ENCODE measurements at regions not wholly inside any gene's neighbourhood (a gene's known extent, or its start where the extent isn't known, plus 50 kb on each side); places are given as distances from the start of the nearest gene placed in this dataset.
"Not testable (repeated sequence)": the region's sequence is repeated elsewhere in the genome, so short reads cannot be mapped to it uniquely, and the experiment has no call there.

GRCh38 chr2:117360586-117360985 is 453.9 kb upstream of the DDX18 start:
- DNase-seq (no peak), ATAC-seq (ENCODE audit: low FRiP score) (no peak)
- H3K27me3 ChIP-seq (ENCODE audit: control insufficient read depth in 1 of 2, insufficient read depth in 2 of 2, low read length in 1 of 2), result no peaks in the 10 kb centered on the region
- intact Hi-C loops (cut with DNase I), result no loop called here
- no peak overlapping the region for H3K27ac ChIP-seq (ENCODE audit: low read depth in 1 of 2, low read length in 2 of 2)
- peaks cover 2% of the 10 kb centered on the region for H3K9me3 ChIP-seq (ENCODE audit: control insufficient read depth, low read length)
- H3K4me1 ChIP-seq (ENCODE audit: control insufficient read depth in 1 of 2, insufficient read depth in 2 of 2, low read length in 2 of 2), result no peaks in the 10 kb centered on the region
- H3K36me3 ChIP-seq (ENCODE audit: control insufficient read depth in 1 of 2, insufficient read depth in 2 of 2, low read length in 1 of 2), result no peaks in the 10 kb centered on the region
- H3K4me3 ChIP-seq (ENCODE audit: low read length in 2 of 2), result no peak overlapping the region
- WGBS, 2 donors, result 85 to 89% methylated on average over 2 of the region's 2 CpGs

- ATAC-seq (ENCODE audit: low FRiP score) (no peak), DNase-seq (no peak)
- intact Hi-C loops (cut with DNase I), result no loop called here
- H3K4me3 ChIP-seq (ENCODE audit: low read length in 2 of 2), result no peak overlapping the region
- no peaks in the 10 kb centered on the region for H3K9me3 ChIP-seq (ENCODE audit: control insufficient read depth, low read length)
- WGBS, 2 donors, result 57 to 59% methylated on average over 4 of the region's 4 CpGs
- H3K27ac ChIP-seq (ENCODE audit: low read depth in 1 of 2, low read length in 2 of 2), result no peak overlapping the region
- no peaks in the 10 kb centered on the region for H3K4me1 ChIP-seq (ENCODE audit: control insufficient read depth in 1 of 2, insufficient read depth in 2 of 2, low read length in 2 of 2)
- no peaks in the 10 kb centered on the region for H3K27me3 ChIP-seq (ENCODE audit: control insufficient read depth in 1 of 2, insufficient read depth in 2 of 2, low read length in 1 of 2)
- H3K36me3 ChIP-seq (ENCODE audit: control insufficient read depth in 1 of 2, insufficient read depth in 2 of 2, low read length in 1 of 2), result no peaks in the 10 kb centered on the region
Measured at GRCh38 chr2:117378653-117379052, 435.8 kb upstream of the DDX18 start.

GRCh38 chr2:117379928-117380327 is 434.6 kb upstream of the DDX18 start:
- DNase-seq (no peak), ATAC-seq (ENCODE audit: low FRiP score) (no peak)
- no peak overlapping the region for H3K27ac ChIP-seq (ENCODE audit: low read depth in 1 of 2, low read length in 2 of 2)
- no peaks in the 10 kb centered on the region for H3K36me3 ChIP-seq (ENCODE audit: control insufficient read depth in 1 of 2, insufficient read depth in 2 of 2, low read length in 1 of 2)
- H3K27me3 ChIP-seq (ENCODE audit: control insufficient read depth in 1 of 2, insufficient read depth in 2 of 2, low read length in 1 of 2), result no peaks in the 10 kb centered on the region
- no peaks in the 10 kb centered on the region for H3K4me1 ChIP-seq (ENCODE audit: control insufficient read depth in 1 of 2, insufficient read depth in 2 of 2, low read length in 2 of 2)
- intact Hi-C loops (cut with DNase I), result no loop called here
- H3K4me3 ChIP-seq (ENCODE audit: low read length in 2 of 2), result no peak overlapping the region
- 78 to 81% methylated on average over 4 of the region's 4 CpGs for whole genome bisulfite sequencing, 2 donors
- no peaks in the 10 kb centered on the region for H3K9me3 ChIP-seq (ENCODE audit: control insufficient read depth, low read length)

- 94 to 96% methylated on average over 12 of the region's 12 CpGs for WGBS, 2 donors
- H3K27ac ChIP-seq (ENCODE audit: low read depth in 1 of 2, low read length in 2 of 2); H3K36me3 ChIP-seq (ENCODE audit: control insufficient read depth in 1 of 2, insufficient read depth in 2 of 2, low read length in 1 of 2); H3K4me3 ChIP-seq (ENCODE audit: low read length in 2 of 2); ATAC-seq (ENCODE audit: low FRiP score); H3K27me3 ChIP-seq (ENCODE audit: control insufficient read depth in 1 of 2, insufficient read depth in 2 of 2, low read length in 1 of 2); intact Hi-C loops (cut with DNase I); DNase-seq; H3K4me1 ChIP-seq (ENCODE audit: control insufficient read depth in 1 of 2, insufficient read depth in 2 of 2, low read length in 2 of 2); H3K9me3 ChIP-seq (ENCODE audit: control insufficient read depth, low read length): not testable (repeated sequence)
Measured at GRCh38 chr2:117383997-117384396, 430.5 kb upstream of the DDX18 start.

GRCh38 chr2:117396161-117396560 is 418.3 kb upstream of the DDX18 start:
- no peak for DNase-seq
- Histone ChIP-seq H3K36me3 (ENCODE audit: control insufficient read depth in 1 of 2, insufficient read depth in 2 of 2, low read length in 1 of 2) (no peaks in the 10 kb centered on the region), H3K27ac (ENCODE audit: low read depth in 1 of 2, low read length in 2 of 2) (no peak overlapping the region), H3K27me3 (ENCODE audit: control insufficient read depth in 1 of 2, insufficient read depth in 2 of 2, low read length in 1 of 2) (no peaks in the 10 kb centered on the region), H3K4me1 (ENCODE audit: control insufficient read depth in 1 of 2, insufficient read depth in 2 of 2, low read length in 2 of 2) (no peaks in the 10 kb centered on the region), H3K9me3 (ENCODE audit: control insufficient read depth, low read length) (no peaks in the 10 kb centered on the region), H3K4me3 (ENCODE audit: low read length in 2 of 2) (no peak overlapping the region)
- no peak for ATAC-seq (ENCODE audit: low FRiP score)
- intact Hi-C loops (cut with DNase I), result no loop called here

- Histone ChIP-seq H3K36me3 (ENCODE audit: control insufficient read depth in 1 of 2, insufficient read depth in 2 of 2, low read length in 1 of 2) (no peaks in the 10 kb centered on the region), H3K4me1 (ENCODE audit: control insufficient read depth in 1 of 2, insufficient read depth in 2 of 2, low read length in 2 of 2) (no peaks in the 10 kb centered on the region), H3K9me3 (ENCODE audit: control insufficient read depth, low read length) (no peaks in the 10 kb centered on the region), H3K4me3 (ENCODE audit: low read length in 2 of 2) (no peak overlapping the region), H3K27me3 (ENCODE audit: control insufficient read depth in 1 of 2, insufficient read depth in 2 of 2, low read length in 1 of 2) (no peaks in the 10 kb centered on the region), H3K27ac (ENCODE audit: low read depth in 1 of 2, low read length in 2 of 2) (no peak overlapping the region)
- DNase-seq (no peak), ATAC-seq (ENCODE audit: low FRiP score) (no peak)
- intact Hi-C loops (cut with DNase I), result no loop called here
- WGBS, 2 donors, result 44 to 48% methylated on average over 1 of the region's 1 CpG
Measured at GRCh38 chr2:117401582-117401981, 412.9 kb upstream of the DDX18 start.

- no peaks in the 10 kb centered on the region for H3K4me1 ChIP-seq (ENCODE audit: control insufficient read depth in 1 of 2, insufficient read depth in 2 of 2, low read length in 2 of 2)
- DNase-seq (no peak), ATAC-seq (ENCODE audit: low FRiP score) (no peak)
- intact Hi-C loops (cut with DNase I), result no loop called here
- no peaks in the 10 kb centered on the region for H3K9me3 ChIP-seq (ENCODE audit: control insufficient read depth, low read length)
- no peaks in the 10 kb centered on the region for H3K36me3 ChIP-seq (ENCODE audit: control insufficient read depth in 1 of 2, insufficient read depth in 2 of 2, low read length in 1 of 2)
- H3K27ac ChIP-seq (ENCODE audit: low read depth in 1 of 2, low read length in 2 of 2), result no peak overlapping the region
- no peaks in the 10 kb centered on the region for H3K27me3 ChIP-seq (ENCODE audit: control insufficient read depth in 1 of 2, insufficient read depth in 2 of 2, low read length in 1 of 2)
- H3K4me3 ChIP-seq (ENCODE audit: low read length in 2 of 2), result no peak overlapping the region
- 90 to 91% methylated on average over 1 of the region's 1 CpG for WGBS, 2 donors
Measured at GRCh38 chr2:117406443-117406842, 408.0 kb upstream of the DDX18 start.

- ATAC-seq (ENCODE audit: low FRiP score), result no peak
- Histone ChIP-seq H3K27me3 (ENCODE audit: control insufficient read depth in 1 of 2, insufficient read depth in 2 of 2, low read length in 1 of 2) (no peaks in the 10 kb centered on the region), H3K36me3 (ENCODE audit: control insufficient read depth in 1 of 2, insufficient read depth in 2 of 2, low read length in 1 of 2) (no peaks in the 10 kb centered on the region), H3K4me3 (ENCODE audit: low read length in 2 of 2) (no peak overlapping the region), H3K9me3 (ENCODE audit: control insufficient read depth, low read length) (no peaks in the 10 kb centered on the region), H3K27ac (ENCODE audit: low read depth in 1 of 2, low read length in 2 of 2) (no peak overlapping the region), H3K4me1 (ENCODE audit: control insufficient read depth in 1 of 2, insufficient read depth in 2 of 2, low read length in 2 of 2) (no peaks in the 10 kb centered on the region)
- 65 to 72% methylated on average over 4 of the region's 4 CpGs for WGBS, 2 donors
- intact Hi-C loops (cut with DNase I), result no loop called here
- no peak for DNase-seq
Measured at GRCh38 chr2:117407746-117408145, 406.7 kb upstream of the DDX18 start.

- intact Hi-C loops (cut with DNase I), result no loop called here
- ATAC-seq (ENCODE audit: low FRiP score), result no peak
- no peak overlapping the region for H3K4me3 ChIP-seq (ENCODE audit: low read length in 2 of 2)
- no peaks in the 10 kb centered on the region for H3K9me3 ChIP-seq (ENCODE audit: control insufficient read depth, low read length)
- H3K4me1 ChIP-seq (ENCODE audit: control insufficient read depth in 1 of 2, insufficient read depth in 2 of 2, low read length in 2 of 2), result no peaks in the 10 kb centered on the region
- no peak overlapping the region for H3K27ac ChIP-seq (ENCODE audit: low read depth in 1 of 2, low read length in 2 of 2)
- DNase-seq, result no peak
- H3K27me3 ChIP-seq (ENCODE audit: control insufficient read depth in 1 of 2, insufficient read depth in 2 of 2, low read length in 1 of 2), result no peaks in the 10 kb centered on the region
- WGBS, 2 donors, result 77 to 81% methylated on average over 4 of the region's 4 CpGs
- no peaks in the 10 kb centered on the region for H3K36me3 ChIP-seq (ENCODE audit: control insufficient read depth in 1 of 2, insufficient read depth in 2 of 2, low read length in 1 of 2)
Measured at GRCh38 chr2:117409443-117409842, 405.0 kb upstream of the DDX18 start.
